ENCODE measurements at regions not wholly inside any gene's neighbourhood (a gene's known extent, or its start where the extent isn't known, plus 50 kb on each side); places are given as distances from the start of the nearest gene placed in this dataset.

- DNase-seq = no peak
- TF ChIP-seq POLR2A (IDR thresholded peaks at IDR 0.05; ENCODE audit: low read length) (no peak), GATA1 (IDR thresholded peaks at IDR 0.05; ENCODE audit: low read depth, low read length) (no peak)
These were observed 55.4 kb upstream of the LINC01488 start for GRCh38 chr11:69425895-69426544.

- TF ChIP-seq GATA1 (IDR thresholded peaks at IDR 0.05; ENCODE audit: low read depth, low read length) (no peak), POLR2A (IDR thresholded peaks at IDR 0.05; ENCODE audit: low read length) (no peak)
- DNase-seq = no peak
These were observed 54.1 kb upstream of the LINC01488 start for GRCh38 chr11:69427337-69427736.

GRCh38 chr11:69427906-69428880, 53.3 kb upstream of the LINC01488 start:
- DNase-seq = no peak
- TF ChIP-seq POLR2A (IDR thresholded peaks at IDR 0.05; ENCODE audit: low read length) = no peak
- TF ChIP-seq GATA1 (IDR thresholded peaks at IDR 0.05; ENCODE audit: low read depth, low read length) = no peak

GRCh38 chr11:69429716-69430491, 51.6 kb upstream of the LINC01488 start:
- no peak for TF ChIP-seq GATA1 (IDR thresholded peaks at IDR 0.05; ENCODE audit: low read depth, low read length)
- no peak for TF ChIP-seq POLR2A (IDR thresholded peaks at IDR 0.05; ENCODE audit: low read length)
- no peak for DNase-seq

- no peak for DNase-seq
- TF ChIP-seq POLR2A (IDR thresholded peaks at IDR 0.05; ENCODE audit: low read length) = no peak
- no peak for TF ChIP-seq GATA1 (IDR thresholded peaks at IDR 0.05; ENCODE audit: low read depth, low read length)
These were observed 50.9 kb upstream of the LINC01488 start for GRCh38 chr11:69430566-69430965.

GRCh38 chr11:69431136-69431535, 50.3 kb upstream of the LINC01488 start:
- TF ChIP-seq POLR2A (IDR thresholded peaks at IDR 0.05; ENCODE audit: low read length) = no peak
- no peak for TF ChIP-seq GATA1 (IDR thresholded peaks at IDR 0.05; ENCODE audit: low read depth, low read length)
- no peak for DNase-seq
